DMS 273 (cell line): ENCODE measurements at regions not wholly inside any gene's neighbourhood (a gene's known extent, or its start where the extent isn't known, plus 50 kb on each side); places are given as distances from the start of the nearest gene placed in this dataset.

ENCODE experiments used
- DNase-seq: peaks from one replicate; lab custom pipeline; 2025; ENCODE audit not compliant: unreplicated experiment; lab: John Stamatoyannopoulos, UW

- DNase-seq: no peak
Observed at GRCh38 chr14:87816416-87816815, 176.6 kb downstream of the GALC start.

GRCh38 chr14:87815121-87815520 lies 177.9 kb downstream of the GALC start:
- DNase-seq: no peak

- DNase-seq: no peak
Observed at GRCh38 chr14:87813686-87814085, 179.3 kb downstream of the GALC start.

GRCh38 chr14:87813211-87813610 lies 179.8 kb downstream of the GALC start:
- DNase-seq: no peak

- DNase-seq: no peak
Observed at GRCh38 chr14:87811246-87811645, 181.7 kb downstream of the GALC start.

- DNase-seq: no peak
Observed at GRCh38 chr14:87810711-87811110, 182.3 kb downstream of the GALC start.

- no peak for DNase-seq
Observed at GRCh38 chr14:87809261-87809660, 183.7 kb downstream of the GALC start.

GRCh38 chr14:87805315-87805723 lies 187.7 kb downstream of the GALC start:
- DNase-seq: peak; percentile 60

- DNase-seq: no peak
Observed at GRCh38 chr14:87800216-87800615, 192.8 kb downstream of the GALC start.

- peak; percentile 5 for DNase-seq
Observed at GRCh38 chr14:87799400-87799799, 193.6 kb downstream of the GALC start.

GRCh38 chr14:87797001-87797400 lies 196.0 kb downstream of the GALC start:
- no peak for DNase-seq

GRCh38 chr14:87794561-87794960 lies 198.4 kb downstream of the GALC start:
- DNase-seq: no peak

- DNase-seq: no peak
Observed at GRCh38 chr14:87785897-87786296, 207.1 kb downstream of the GALC start.

GRCh38 chr14:87784386-87784785 lies 208.6 kb downstream of the GALC start:
- DNase-seq: no peak

GRCh38 chr14:87783071-87783470 lies 209.9 kb downstream of the GALC start:
- DNase-seq: no peak

GRCh38 chr14:87772854-87773253 lies 220.1 kb downstream of the GALC start:
- no peak for DNase-seq

GRCh38 chr14:87767567-87767901 lies 225.4 kb downstream of the GALC start:
- DNase-seq: no peak

- no peak for DNase-seq
Observed at GRCh38 chr14:87758876-87759275, 234.1 kb downstream of the GALC start.

GRCh38 chr14:87756661-87757060 lies 236.3 kb downstream of the GALC start:
- no peak for DNase-seq

- DNase-seq: no peak
Observed at GRCh38 chr14:87754520-87755223, 238.3 kb downstream of the GALC start.

GRCh38 chr14:87748558-87748957 lies 244.4 kb downstream of the GALC start:
- DNase-seq: no peak

GRCh38 chr14:87745507-87746118 lies 247.4 kb downstream of the GALC start:
- peak; percentile 48 for DNase-seq
